SK-N-SH treated with all-trans-retinoic acid at 6 μM for 48 hours (cell line): ENCODE measurements at regions not wholly inside any gene's neighbourhood (a gene's known extent, or its start where the extent isn't known, plus 50 kb on each side); places are given as distances from the start of the nearest gene placed in this dataset.

Source experiments
- ATAC-seq: fragments of 200-7000 bp; cut with Tn5 transposase; 3 replicates; pipeline ENCODE4 v1.9.1; 2020; ENCODE audit warnings: mild to moderate bottlenecking, moderate library complexity
- ARNTL ChIP-seq: fragments of 450-650 bp; formaldehyde crosslinking; IDR thresholded peaks from 2 replicates; pipeline ENCODE4 v1.5.0; 2020; ENCODE audit warnings: low read depth, mild to moderate bottlenecking, moderate library complexity, borderline replicate concordance
- CREB5 ChIP-seq: fragments of 250-450 bp; sonication (Bioruptor Pico); IDR thresholded peaks from 2 replicates; pipeline ENCODE4 v1.5.1; 2020; ENCODE audit warnings: low read depth, mild to moderate bottlenecking, moderate library complexity
- CSDC2 ChIP-seq: fragments of 250-450 bp; sonication (Bioruptor Pico); IDR thresholded peaks from 2 replicates; pipeline ENCODE4 v1.5.0; 2020; ENCODE audit warnings: mild to moderate bottlenecking, moderate library complexity
- CSRNP3 ChIP-seq: fragments of 250-450 bp; sonication (Bioruptor Pico); IDR thresholded peaks from 2 replicates; pipeline ENCODE4 v1.5.1; 2021; ENCODE audit warnings: mild to moderate bottlenecking, moderate library complexity
- ESRRG ChIP-seq: fragments of 250-450 bp; sonication (Bioruptor Pico); IDR thresholded peaks from 2 replicates; pipeline ENCODE4 v1.6.1; 2021; ENCODE audit warnings: mild to moderate bottlenecking
- ISL1 ChIP-seq: fragments of 250-450 bp; sonication (Bioruptor Pico); IDR thresholded peaks from 2 replicates; pipeline ENCODE4 v2.1.2; 2022; ENCODE audit warnings: mild to moderate bottlenecking, moderate library complexity
- OSR1 ChIP-seq: fragments of 250-450 bp; sonication (Bioruptor Pico); IDR thresholded peaks from 2 replicates; pipeline ENCODE4 v1.8.0; 2022; ENCODE audit warnings: moderate library complexity, mild to moderate bottlenecking, inconsistent platforms
- PATZ1 ChIP-seq: fragments of 250-450 bp; sonication (Bioruptor Pico); IDR thresholded peaks from 2 replicates; pipeline ENCODE4 v1.8.0; 2020; ENCODE audit warnings: mild to moderate bottlenecking, moderate library complexity, borderline replicate concordance
- POU6F1 ChIP-seq: fragments of 250-450 bp; sonication (Bioruptor Pico); IDR thresholded peaks from 2 replicates; pipeline ENCODE4 v1.8.0; 2021; ENCODE audit warnings: low read depth, mild to moderate bottlenecking, moderate library complexity, borderline replicate concordance
- RARB ChIP-seq: fragments of 250-450 bp; sonication (Bioruptor Pico); IDR thresholded peaks from 2 replicates; pipeline ENCODE4 v1.8.0; 2021; ENCODE audit warnings: mild to moderate bottlenecking, moderate library complexity
- SNAI2 ChIP-seq: fragments of 250-450 bp; sonication (Bioruptor Pico); IDR thresholded peaks from 2 replicates; pipeline ENCODE4 v1.5.0; 2020; ENCODE audit warnings: mild to moderate bottlenecking, moderate library complexity
- TCF4 ChIP-seq: fragments of 250-450 bp; sonication (Bioruptor Pico); IDR thresholded peaks from 2 replicates; pipeline ENCODE4 v1.8.0; 2021; ENCODE audit warnings: mild to moderate bottlenecking, moderate library complexity, borderline replicate concordance
- TOX ChIP-seq: fragments of 250-450 bp; sonication (Bioruptor Pico); IDR thresholded peaks from 2 replicates; pipeline ENCODE4 v1.8.0; 2021; ENCODE audit warnings: mild to moderate bottlenecking, moderate library complexity, borderline replicate concordance
- TSHZ2 ChIP-seq: fragments of 250-450 bp; sonication (Bioruptor Pico); IDR thresholded peaks from 2 replicates; pipeline ENCODE4 v1.5.0; 2020; ENCODE audit warnings: mild to moderate bottlenecking, moderate library complexity
- ZC3H10 ChIP-seq: fragments of 250-450 bp; sonication (Bioruptor Pico); IDR thresholded peaks from 2 replicates; pipeline ENCODE4 v1.5.1; 2021; ENCODE audit warnings: mild to moderate bottlenecking, moderate library complexity
- ZFP3 ChIP-seq: fragments of 250-450 bp; sonication (Bioruptor Pico); IDR thresholded peaks from 2 replicates; pipeline ENCODE4 v1.5.0; 2020; ENCODE audit warnings: mild to moderate bottlenecking, moderate library complexity
- ZFP30 ChIP-seq: fragments of 450-650 bp; formaldehyde crosslinking; IDR thresholded peaks from 2 replicates; pipeline ENCODE4 v1.5.0; 2022; ENCODE audit warnings: mild to moderate bottlenecking, moderate library complexity
- ZNF565 ChIP-seq: fragments of 450-650 bp; formaldehyde crosslinking; conservative IDR thresholded peaks from 2 replicates; pipeline ENCODE4 v1.5.0; 2020; ENCODE audit warnings: low read depth, mild to moderate bottlenecking, moderate library complexity
- ZNF8 ChIP-seq: fragments of 450-650 bp; formaldehyde crosslinking; IDR thresholded peaks from 2 replicates; pipeline ENCODE4 v1.5.0; 2020; ENCODE audit warnings: mild to moderate bottlenecking, moderate library complexity

GRCh38 chr9:80866576-80867227 is 822.6 kb downstream of the TLE1 start:
- ATAC-seq: no peak
- TF ChIP-seq TSHZ2 (CRISPR knock-in tag) (no peak), CREB5 (CRISPR knock-in tag) (no peak), OSR1 (CRISPR knock-in tag) (no peak), TCF4 (CRISPR knock-in tag) (no peak), ZNF8 (CRISPR knock-in tag) (no peak), ZC3H10 (CRISPR knock-in tag) (no peak), ZFP30 (CRISPR knock-in tag) (no peak), CSDC2 (CRISPR knock-in tag) (no peak), ISL1 (CRISPR knock-in tag) (no peak), ESRRG (no peak), CSRNP3 (CRISPR knock-in tag) (no peak), SNAI2 (CRISPR knock-in tag) (no peak), ARNTL (CRISPR knock-in tag) (no peak), POU6F1 (CRISPR knock-in tag) (no peak)

- no peak for TF ChIP-seq ZNF565 (CRISPR knock-in tag)
- no peak for ATAC-seq
These were observed 823.2 kb downstream of the TLE1 start for GRCh38 chr9:80866121-80866520.

- ATAC-seq: no peak
- no peak for TF ChIP-seq CSDC2 (CRISPR knock-in tag)
- no peak for TF ChIP-seq ZC3H10 (CRISPR knock-in tag)
- TF ChIP-seq ZNF565 (CRISPR knock-in tag): no peak
These were observed 846.3 kb downstream of the TLE1 start for GRCh38 chr9:80843028-80843427.

- no peak for ATAC-seq
- no peak for TF ChIP-seq CREB5 (CRISPR knock-in tag)
- no peak for TF ChIP-seq ARNTL (CRISPR knock-in tag)
- TF ChIP-seq POU6F1 (CRISPR knock-in tag): no peak
- TF ChIP-seq ZFP3: no peak
- no peak for TF ChIP-seq OSR1 (CRISPR knock-in tag)
- no peak for TF ChIP-seq ZFP30 (CRISPR knock-in tag)
- TF ChIP-seq ZC3H10 (CRISPR knock-in tag): no peak
- no peak for TF ChIP-seq TOX (CRISPR knock-in tag)
- TF ChIP-seq TSHZ2 (CRISPR knock-in tag): no peak
- TF ChIP-seq PATZ1 (CRISPR knock-in tag): no peak
- TF ChIP-seq RARB: no peak
- TF ChIP-seq ZNF565 (CRISPR knock-in tag): no peak
These were observed 847.0 kb downstream of the TLE1 start for GRCh38 chr9:80842389-80842788.
